ENCODE measurements at regions not wholly inside any gene's neighbourhood (a gene's known extent, or its start where the extent isn't known, plus 50 kb on each side); places are given as distances from the start of the nearest gene placed in this dataset.

DNA sequence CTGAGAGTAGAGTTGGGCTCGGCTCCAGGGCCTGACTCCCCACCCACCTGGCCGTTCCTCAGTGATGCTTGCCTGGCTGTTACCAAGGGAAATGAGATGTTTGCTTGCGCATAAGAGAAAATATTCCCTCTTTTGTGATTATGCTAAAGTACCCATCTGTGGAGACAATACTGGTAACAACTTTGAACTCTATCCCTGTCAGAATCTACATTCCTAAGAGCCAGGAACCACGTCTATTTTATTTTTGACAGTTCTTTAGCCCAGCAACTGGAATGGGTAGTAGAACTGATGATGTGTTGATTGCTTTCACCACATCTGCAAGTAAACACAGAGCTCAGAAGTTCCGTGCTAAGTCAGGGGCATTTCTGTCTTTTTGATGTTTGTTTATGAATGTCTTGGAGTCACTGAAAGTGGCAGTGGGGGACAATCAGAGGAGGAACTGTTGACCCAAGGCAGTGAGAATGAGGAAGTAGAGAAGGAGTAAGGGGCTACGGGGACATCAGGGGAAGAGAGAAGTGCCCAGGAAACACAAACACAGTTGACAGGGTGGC is 348.3 kb upstream of the SOX11 start:
- ChIA-PET POLR2A (no interaction called here), CTCF (no interaction called here)
- Mint-ChIP-seq H3K4me3 (no peak overlapping the region), H3K4me1 (no peaks in the 10 kb centered on the region), H3K36me3 (ENCODE audit: low read depth) (no peaks in the 10 kb centered on the region), H3K9me3 (no peaks in the 10 kb centered on the region), H3K27me3 (no peaks in the 10 kb centered on the region), H3K27ac (no peak overlapping the region)
- ATAC-seq (ENCODE audit: low read depth) = no peak
- no peak for DNase-seq
- intact Hi-C loops (cut with micrococcal nuclease) = no loop called here
- TF ChIP-seq, protein P1, sequence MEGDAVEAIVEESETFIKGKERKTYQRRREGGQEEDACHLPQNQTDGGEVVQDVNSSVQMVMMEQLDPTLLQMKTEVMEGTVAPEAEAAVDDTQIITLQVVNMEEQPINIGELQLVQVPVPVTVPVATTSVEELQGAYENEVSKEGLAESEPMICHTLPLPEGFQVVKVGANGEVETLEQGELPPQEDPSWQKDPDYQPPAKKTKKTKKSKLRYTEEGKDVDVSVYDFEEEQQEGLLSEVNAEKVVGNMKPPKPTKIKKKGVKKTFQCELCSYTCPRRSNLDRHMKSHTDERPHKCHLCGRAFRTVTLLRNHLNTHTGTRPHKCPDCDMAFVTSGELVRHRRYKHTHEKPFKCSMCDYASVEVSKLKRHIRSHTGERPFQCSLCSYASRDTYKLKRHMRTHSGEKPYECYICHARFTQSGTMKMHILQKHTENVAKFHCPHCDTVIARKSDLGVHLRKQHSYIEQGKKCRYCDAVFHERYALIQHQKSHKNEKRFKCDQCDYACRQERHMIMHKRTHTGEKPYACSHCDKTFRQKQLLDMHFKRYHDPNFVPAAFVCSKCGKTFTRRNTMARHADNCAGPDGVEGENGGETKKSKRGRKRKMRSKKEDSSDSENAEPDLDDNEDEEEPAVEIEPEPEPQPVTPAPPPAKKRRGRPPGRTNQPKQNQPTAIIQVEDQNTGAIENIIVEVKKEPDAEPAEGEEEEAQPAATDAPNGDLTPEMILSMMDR (IDR thresholded peaks at IDR 0.05) = no peak

DNA sequence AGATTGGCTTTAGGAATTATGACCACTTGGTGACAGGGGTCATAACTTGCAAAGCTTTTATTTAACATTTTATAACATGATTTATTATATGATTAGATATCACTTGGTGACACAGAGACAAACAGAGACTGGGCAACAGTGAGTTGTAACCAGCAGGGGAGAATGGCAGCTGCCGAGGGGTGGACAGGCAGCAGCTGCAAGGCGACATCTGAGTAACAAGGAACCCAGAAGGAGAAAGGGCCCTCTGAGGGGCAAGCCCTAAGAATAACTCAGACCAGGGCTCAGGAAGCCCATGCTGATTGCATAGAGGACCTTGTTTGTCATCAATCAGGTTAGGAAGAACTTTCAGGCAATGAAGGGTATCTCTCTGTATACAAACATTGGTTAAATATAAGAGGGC is 339.9 kb upstream of the SOX11 start:
- CTCF ChIA-PET = no interaction called here
- POLR2A ChIA-PET = no interaction called here
- Mint-ChIP-seq H3K36me3 (ENCODE audit: low read depth) (no peaks in the 10 kb centered on the region), H3K4me3 (no peak overlapping the region), H3K27me3 (no peaks in the 10 kb centered on the region), H3K27ac (no peak overlapping the region), H3K4me1 (no peaks in the 10 kb centered on the region), H3K9me3 (peaks cover 3% of the 10 kb centered on the region)
- intact Hi-C loops (cut with micrococcal nuclease) = no loop called here
- TF ChIP-seq, protein P1 (IDR thresholded peaks at IDR 0.05) = no peak
- no peak for DNase-seq
- ATAC-seq (ENCODE audit: low read depth) = no peak

DNA sequence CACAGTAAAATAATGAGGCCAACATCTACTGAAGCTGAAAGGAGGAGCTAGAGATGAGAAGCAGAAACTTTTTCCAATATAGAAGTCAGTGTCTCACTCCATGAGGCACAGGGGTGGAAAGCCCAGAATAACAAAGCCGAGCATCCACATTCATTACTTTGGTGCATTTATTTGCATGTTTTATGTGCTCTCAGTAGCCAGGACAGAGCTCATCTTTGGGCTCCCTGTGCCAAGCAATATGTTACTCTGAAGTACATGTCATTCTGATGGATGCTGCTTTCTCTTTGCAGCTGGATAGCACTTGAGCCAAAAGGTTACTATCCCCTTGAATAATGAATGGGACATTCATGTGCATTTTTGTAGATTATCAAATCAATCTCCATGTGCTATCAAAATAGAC is 338.6 kb upstream of the SOX11 start:
- ChIA-PET CTCF (no interaction called here), POLR2A (no interaction called here)
- intact Hi-C loops (cut with micrococcal nuclease) = no loop called here
- no peaks in the 10 kb centered on the region for H3K27me3 Mint-ChIP-seq
- H3K36me3 Mint-ChIP-seq (ENCODE audit: low read depth) = no peaks in the 10 kb centered on the region
- no peak overlapping the region for H3K4me3 Mint-ChIP-seq
- ATAC-seq (ENCODE audit: low read depth) (no peak), DNase-seq (no peak)
- peaks cover 3% of the 10 kb centered on the region for H3K9me3 Mint-ChIP-seq
- no peaks in the 10 kb centered on the region for H3K4me1 Mint-ChIP-seq
- TF ChIP-seq, protein P1 (IDR thresholded peaks at IDR 0.05) = no peak
- no peak overlapping the region for H3K27ac Mint-ChIP-seq

DNA sequence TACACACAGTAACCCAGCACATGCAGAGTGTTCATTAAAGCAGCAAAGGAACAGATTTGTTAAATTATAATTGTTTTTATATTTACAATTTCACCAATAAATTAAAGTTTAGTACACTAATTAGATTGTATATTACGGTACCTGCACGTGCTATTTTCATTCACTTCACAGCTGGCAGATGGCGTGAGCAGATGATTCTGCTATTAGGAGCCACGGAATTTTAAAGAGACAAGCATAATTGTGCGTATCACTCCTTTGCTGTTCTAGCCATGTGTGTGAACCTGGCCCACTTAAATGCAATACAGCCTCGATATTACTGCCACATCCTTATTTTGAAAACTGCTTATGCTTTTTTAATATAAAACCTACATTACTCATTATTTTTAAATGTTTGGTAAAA is 332.8 kb upstream of the SOX11 start:
- CTCF ChIA-PET = no interaction called here
- Mint-ChIP-seq H3K27ac (no peak overlapping the region), H3K9me3 (peaks cover 3% of the 10 kb centered on the region), H3K4me3 (no peak overlapping the region), H3K27me3 (no peaks in the 10 kb centered on the region), H3K4me1 (no peaks in the 10 kb centered on the region), H3K36me3 (ENCODE audit: low read depth) (no peaks in the 10 kb centered on the region)
- DNase-seq = no peak
- TF ChIP-seq, protein P1 (IDR thresholded peaks at IDR 0.05) = no peak
- no peak for ATAC-seq (ENCODE audit: low read depth)
- POLR2A ChIA-PET = no interaction called here
- intact Hi-C loops (cut with micrococcal nuclease) = no loop called here

DNA sequence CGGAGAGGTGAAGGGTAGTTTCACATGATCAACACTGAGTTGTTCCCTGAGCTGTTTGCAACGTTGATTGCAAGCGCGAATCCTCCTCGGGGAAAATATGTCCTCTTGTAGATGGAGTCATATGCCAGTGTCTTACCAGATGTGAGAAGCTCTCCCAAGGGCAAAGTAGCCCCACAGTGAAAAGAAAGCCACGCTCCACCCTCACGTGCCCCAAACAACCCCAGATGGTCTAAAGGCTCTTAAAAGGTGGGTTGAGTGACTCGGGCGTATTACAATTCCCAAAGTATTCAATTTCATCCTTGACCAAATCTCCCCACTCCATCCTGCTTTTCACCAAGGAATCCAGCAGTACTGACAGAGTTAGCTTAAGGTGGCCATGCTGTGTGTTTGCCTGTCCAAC is 332.1 kb upstream of the SOX11 start:
- Mint-ChIP-seq H3K4me3 (no peak overlapping the region), H3K36me3 (ENCODE audit: low read depth) (no peaks in the 10 kb centered on the region), H3K9me3 (peaks cover 3% of the 10 kb centered on the region)

More for the DNA sequence above, 332.1 kb upstream of the SOX11 start:
- TF ChIP-seq, protein P1 (IDR thresholded peaks at IDR 0.05) = no peak
- DNase-seq (no peak), ATAC-seq (ENCODE audit: low read depth) (no peak)
- intact Hi-C loops (cut with micrococcal nuclease) = no loop called here
- H3K27ac Mint-ChIP-seq = no peak overlapping the region
- POLR2A ChIA-PET = no interaction called here
- CTCF ChIA-PET = no interaction called here
- H3K27me3 Mint-ChIP-seq = no peaks in the 10 kb centered on the region
- H3K4me1 Mint-ChIP-seq = no peaks in the 10 kb centered on the region

All from activated B cell treated with CpG ODN at 0.5 μM for 24 hours (primary cell).